Cardiac muscle cell (in vitro differentiated cells and primary cell): ENCODE measurements at regions not wholly inside any gene's neighbourhood (a gene's known extent, or its start where the extent isn't known, plus 50 kb on each side); places are given as distances from the start of the nearest gene placed in this dataset.

Experiments used
- DNase-seq, 2 donors: peaks; one replicate each; pipeline versions ENCODE4 v3.0.0 to v3.0.0-alpha.2; 2010 to 2017; ENCODE audit warnings: low read depth in 1 of 2, low spot score in 1 of 2
- H3K27ac ChIP-seq: fragments of 200-600 bp; sonication (generic); 2 replicates; pipeline ENCODE4 v1.5.1; 2016
- H3K27me3 ChIP-seq: fragments of 200-600 bp; sonication (generic); 2 replicates; pipeline ENCODE4 v1.6.0; 2016; ENCODE audit warnings: control low read depth
- H3K36me3 ChIP-seq: fragments of 200-600 bp; sonication (generic); 2 replicates; pipeline ENCODE4 v1.5.1; 2016; ENCODE audit warnings: control low read depth
- H3K4me1 ChIP-seq: fragments of 200-600 bp; sonication (generic); 2 replicates; pipeline ENCODE4 v1.8.1; 2017; ENCODE audit warnings: low read depth, mild to moderate bottlenecking, mixed run types
- H3K4me3 ChIP-seq: fragments of 200-600 bp; sonication (generic); 2 replicates; pipeline ENCODE4 v1.5.1; 2016; ENCODE audit warnings: mild to moderate bottlenecking
- H3K9me3 ChIP-seq: fragments of 200-600 bp; sonication (generic); 2 replicates; pipeline ENCODE4 v1.5.1; 2017; ENCODE audit warnings: low read depth, mild to moderate bottlenecking, control low read depth
- CTCF ChIP-seq: IDR thresholded peaks from 2 replicates; pipeline ENCODE4 v1.5.1; 2012; ENCODE audit warnings: low read depth, mild to moderate bottlenecking, low read length

GRCh38 chr7:155999631-156000489 lies 187.6 kb upstream of the SHH start:
- H3K27ac ChIP-seq = no peak overlapping the region
- H3K27me3 ChIP-seq = no peaks in the 10 kb centered on the region
- H3K4me3 ChIP-seq = no peak overlapping the region
- TF ChIP-seq CTCF = no peak
- H3K4me1 ChIP-seq = no peaks in the 10 kb centered on the region
- no peaks in the 10 kb centered on the region for H3K36me3 ChIP-seq
- DNase-seq = no peak
- H3K9me3 ChIP-seq = no peaks in the 10 kb centered on the region

GRCh38 chr7:155998766-155999630 lies 186.7 kb upstream of the SHH start:
- Histone ChIP-seq H3K9me3 (no peaks in the 10 kb centered on the region), H3K4me1 (no peaks in the 10 kb centered on the region), H3K27me3 (no peaks in the 10 kb centered on the region), H3K4me3 (no peak overlapping the region), H3K36me3 (no peaks in the 10 kb centered on the region), H3K27ac (no peak overlapping the region)
- DNase-seq = no peak
- no peak for TF ChIP-seq CTCF

- TF ChIP-seq CTCF = no peak
- Histone ChIP-seq H3K27ac (no peak overlapping the region), H3K36me3 (no peaks in the 10 kb centered on the region), H3K4me3 (no peak overlapping the region), H3K4me1 (no peaks in the 10 kb centered on the region), H3K9me3 (no peaks in the 10 kb centered on the region), H3K27me3 (no peaks in the 10 kb centered on the region)
- no peak for DNase-seq
These were observed 186.0 kb upstream of the SHH start for GRCh38 chr7:155998328-155998691.

- Histone ChIP-seq H3K27me3 (no peaks in the 10 kb centered on the region), H3K9me3 (no peaks in the 10 kb centered on the region), H3K27ac (no peak overlapping the region), H3K4me1 (no peaks in the 10 kb centered on the region), H3K36me3 (no peaks in the 10 kb centered on the region), H3K4me3 (no peak overlapping the region)
- no peak for TF ChIP-seq CTCF
- DNase-seq = no peak
These were observed 185.4 kb upstream of the SHH start for GRCh38 chr7:155997431-155998327.

- Histone ChIP-seq H3K36me3 (no peaks in the 10 kb centered on the region), H3K27ac (no peak overlapping the region), H3K27me3 (no peaks in the 10 kb centered on the region), H3K9me3 (no peaks in the 10 kb centered on the region), H3K4me3 (no peak overlapping the region), H3K4me1 (no peaks in the 10 kb centered on the region)
- no peak for DNase-seq
- no peak for TF ChIP-seq CTCF
These were observed 184.5 kb upstream of the SHH start for GRCh38 chr7:155996718-155997280.
